Progenitor cell of endocrine pancreas (in vitro differentiated cells): ENCODE measurements at regions not wholly inside any gene's neighbourhood (a gene's known extent, or its start where the extent isn't known, plus 50 kb on each side); places are given as distances from the start of the nearest gene placed in this dataset.

ENCODE experiments used
- DNase-seq: peaks from one replicate; pipeline ENCODE4 v3.0.0; 2021; ENCODE audit warnings: low spot score; ENCODE audit not compliant: unreplicated experiment
- H3K27ac Mint-ChIP-seq: 2 replicates; pipeline ENCODE4 v1.8.0; 2021; ENCODE audit warnings: mild to moderate bottlenecking, moderate library complexity, mixed read lengths
- H3K27me3 Mint-ChIP-seq: 2 replicates; pipeline ENCODE4 v1.8.0; 2021; ENCODE audit warnings: mixed read lengths
- H3K36me3 Mint-ChIP-seq: 2 replicates; pipeline ENCODE4 v1.8.0; 2022; ENCODE audit warnings: mixed read lengths; ENCODE audit not compliant: insufficient read depth
- H3K4me1 Mint-ChIP-seq: 2 replicates; pipeline ENCODE4 v1.8.0; 2021; ENCODE audit warnings: low read depth, mixed read lengths
- H3K4me3 Mint-ChIP-seq: 2 replicates; pipeline ENCODE4 v1.8.0; 2021; ENCODE audit warnings: low read depth, mild to moderate bottlenecking, moderate library complexity, mixed read lengths
- H3K9me3 Mint-ChIP-seq: 2 replicates; pipeline ENCODE4 v1.8.0; 2021; ENCODE audit warnings: low read depth, mixed read lengths
- TF ChIP-seq, protein P1 (sequence below): fragments of 200-600 bp; sonication (generic); IDR thresholded peaks from one replicate; pipeline ENCODE4 v1.5.0; 2021; ENCODE audit warnings: antibody characterized with exemption, mild to moderate bottlenecking; ENCODE audit not compliant: unreplicated experiment

DNA sequence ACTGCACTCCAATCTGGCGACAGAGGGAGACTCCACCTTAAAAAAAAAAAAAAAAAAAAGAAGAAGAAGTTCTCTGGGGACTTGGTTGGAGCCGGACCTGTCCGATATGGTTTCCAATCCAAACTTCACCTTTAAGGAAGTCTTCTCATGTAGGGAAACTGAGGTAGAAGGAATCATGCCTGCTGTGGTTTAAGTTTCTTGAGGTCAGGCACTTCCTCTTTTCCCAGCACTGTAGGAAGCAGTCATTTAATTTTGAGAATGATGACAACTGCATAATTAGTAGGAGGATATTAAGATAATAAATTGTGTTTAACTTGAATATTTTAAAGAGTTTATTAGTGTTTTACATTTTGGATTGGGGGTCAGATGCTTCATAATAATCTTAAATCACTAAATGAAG lies 62.9 kb downstream of the KCNE4 start:
- Mint-ChIP-seq H3K27ac (no peak overlapping the region), H3K36me3 (no peaks in the 10 kb centered on the region), H3K27me3 (peaks cover 5% of the 10 kb centered on the region), H3K4me3 (no peak overlapping the region), H3K9me3 (no peaks in the 10 kb centered on the region), H3K4me1 (no peaks in the 10 kb centered on the region)
- no peak for DNase-seq
- TF ChIP-seq, protein P1, sequence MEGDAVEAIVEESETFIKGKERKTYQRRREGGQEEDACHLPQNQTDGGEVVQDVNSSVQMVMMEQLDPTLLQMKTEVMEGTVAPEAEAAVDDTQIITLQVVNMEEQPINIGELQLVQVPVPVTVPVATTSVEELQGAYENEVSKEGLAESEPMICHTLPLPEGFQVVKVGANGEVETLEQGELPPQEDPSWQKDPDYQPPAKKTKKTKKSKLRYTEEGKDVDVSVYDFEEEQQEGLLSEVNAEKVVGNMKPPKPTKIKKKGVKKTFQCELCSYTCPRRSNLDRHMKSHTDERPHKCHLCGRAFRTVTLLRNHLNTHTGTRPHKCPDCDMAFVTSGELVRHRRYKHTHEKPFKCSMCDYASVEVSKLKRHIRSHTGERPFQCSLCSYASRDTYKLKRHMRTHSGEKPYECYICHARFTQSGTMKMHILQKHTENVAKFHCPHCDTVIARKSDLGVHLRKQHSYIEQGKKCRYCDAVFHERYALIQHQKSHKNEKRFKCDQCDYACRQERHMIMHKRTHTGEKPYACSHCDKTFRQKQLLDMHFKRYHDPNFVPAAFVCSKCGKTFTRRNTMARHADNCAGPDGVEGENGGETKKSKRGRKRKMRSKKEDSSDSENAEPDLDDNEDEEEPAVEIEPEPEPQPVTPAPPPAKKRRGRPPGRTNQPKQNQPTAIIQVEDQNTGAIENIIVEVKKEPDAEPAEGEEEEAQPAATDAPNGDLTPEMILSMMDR: no peak

DNA sequence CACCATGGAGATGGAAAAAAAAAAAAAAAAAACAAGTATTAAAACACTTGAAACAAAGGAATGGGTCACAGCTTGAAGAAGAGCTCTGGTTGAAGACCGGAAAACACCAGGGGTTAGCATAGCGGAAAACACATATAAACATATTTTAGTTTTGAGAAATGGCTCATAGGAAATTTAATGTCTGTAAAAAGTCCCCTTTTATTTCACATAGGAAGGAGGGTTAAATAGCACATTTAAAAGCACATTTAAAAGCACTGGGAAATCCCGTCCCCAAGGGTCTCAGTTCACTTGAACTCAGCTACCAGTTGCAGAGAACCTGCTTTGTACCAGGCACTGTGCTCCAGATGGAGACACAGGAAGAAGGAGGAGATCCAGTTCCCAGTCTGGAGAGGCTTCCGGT lies 65.5 kb downstream of the KCNE4 start:
- peaks cover 5% of the 10 kb centered on the region for H3K27me3 Mint-ChIP-seq
- H3K9me3 Mint-ChIP-seq: no peaks in the 10 kb centered on the region
- no peak for DNase-seq
- H3K27ac Mint-ChIP-seq: no peak overlapping the region
- TF ChIP-seq, protein P1: no peak
- no peaks in the 10 kb centered on the region for H3K36me3 Mint-ChIP-seq
- no peak overlapping the region for H3K4me3 Mint-ChIP-seq
- no peaks in the 10 kb centered on the region for H3K4me1 Mint-ChIP-seq

- H3K36me3 Mint-ChIP-seq: no peaks in the 10 kb centered on the region
- H3K4me1 Mint-ChIP-seq: no peaks in the 10 kb centered on the region
- no peak for DNase-seq
- TF ChIP-seq, protein P1: no peak
- H3K27ac Mint-ChIP-seq: no peak overlapping the region
- peaks cover 7% of the 10 kb centered on the region for H3K27me3 Mint-ChIP-seq
- no peaks in the 10 kb centered on the region for H3K9me3 Mint-ChIP-seq
- no peak overlapping the region for H3K4me3 Mint-ChIP-seq
Observed at GRCh38 chr2:223121283-223121682, 69.3 kb downstream of the KCNE4 start.

GRCh38 chr2:223122781-223123180 lies 70.8 kb downstream of the KCNE4 start:
- TF ChIP-seq, protein P1: no peak
- H3K36me3 Mint-ChIP-seq: no peaks in the 10 kb centered on the region
- no peak for DNase-seq
- no peaks in the 10 kb centered on the region for H3K9me3 Mint-ChIP-seq
- H3K27ac Mint-ChIP-seq: no peak overlapping the region
- H3K4me3 Mint-ChIP-seq: no peak overlapping the region
- H3K4me1 Mint-ChIP-seq: no peaks in the 10 kb centered on the region
- peaks cover 5% of the 10 kb centered on the region for H3K27me3 Mint-ChIP-seq

- Mint-ChIP-seq H3K9me3 (no peaks in the 10 kb centered on the region), H3K36me3 (no peaks in the 10 kb centered on the region), H3K27me3 (peaks cover 4% of the 10 kb centered on the region), H3K27ac (no peak overlapping the region), H3K4me1 (no peaks in the 10 kb centered on the region), H3K4me3 (no peak overlapping the region)
- TF ChIP-seq, protein P1: no peak
- DNase-seq: no peak
Observed at GRCh38 chr2:223123855-223124610, 72.0 kb downstream of the KCNE4 start.
